Central memory CD4-positive, alpha-beta T cell (primary cell): ENCODE measurements at regions not wholly inside any gene's neighbourhood (a gene's known extent, or its start where the extent isn't known, plus 50 kb on each side); places are given as distances from the start of the nearest gene placed in this dataset.
"Not testable (repeated sequence)": the region's sequence is repeated elsewhere in the genome, so short reads cannot be mapped to it uniquely, and the experiment has no call there.

ENCODE experiments used
- DNase-seq: peaks from one replicate; pipeline ENCODE4 v3.0.0; 2022

- DNase-seq, result no peak
These were observed 97.6 kb upstream of the ZDHHC17 start for GRCh38 chr12:76666290-76666835.

- no peak for DNase-seq
These were observed 93.9 kb upstream of the ZDHHC17 start for GRCh38 chr12:76669981-76670380.

- no peak for DNase-seq
These were observed 93.1 kb upstream of the ZDHHC17 start for GRCh38 chr12:76670776-76671175.

- DNase-seq, result no peak
These were observed 89.1 kb upstream of the ZDHHC17 start for GRCh38 chr12:76674669-76675315.

- not testable (repeated sequence) for DNase-seq
These were observed 87.7 kb upstream of the ZDHHC17 start for GRCh38 chr12:76676261-76676660.

GRCh38 chr12:76678992-76679391 lies 84.9 kb upstream of the ZDHHC17 start:
- DNase-seq, result no peak

GRCh38 chr12:76679778-76680177 lies 84.1 kb upstream of the ZDHHC17 start:
- DNase-seq, result no peak

GRCh38 chr12:76680940-76681339 lies 83.0 kb upstream of the ZDHHC17 start:
- DNase-seq, result no peak

- DNase-seq, result no peak
These were observed 78.7 kb upstream of the ZDHHC17 start for GRCh38 chr12:76685246-76685678.

GRCh38 chr12:76687981-76688380 lies 75.9 kb upstream of the ZDHHC17 start:
- DNase-seq, result no peak

- no peak for DNase-seq
These were observed 75.3 kb upstream of the ZDHHC17 start for GRCh38 chr12:76688631-76689030.

- DNase-seq, result no peak
These were observed 72.8 kb upstream of the ZDHHC17 start for GRCh38 chr12:76690921-76691700.

GRCh38 chr12:76692846-76693245 lies 71.1 kb upstream of the ZDHHC17 start:
- DNase-seq, result no peak

- DNase-seq, result no peak
These were observed 69.5 kb upstream of the ZDHHC17 start for GRCh38 chr12:76694369-76694768.

GRCh38 chr12:76696186-76696585 lies 67.7 kb upstream of the ZDHHC17 start:
- no peak for DNase-seq

GRCh38 chr12:76697849-76698248 lies 66.1 kb upstream of the ZDHHC17 start:
- DNase-seq, result no peak

GRCh38 chr12:76698316-76698715 lies 65.6 kb upstream of the ZDHHC17 start:
- no peak for DNase-seq

- DNase-seq, result no peak
These were observed 64.9 kb upstream of the ZDHHC17 start for GRCh38 chr12:76698966-76699365.

GRCh38 chr12:76701690-76702089 lies 62.2 kb upstream of the ZDHHC17 start:
- DNase-seq, result no peak

GRCh38 chr12:76702946-76703345 lies 61.0 kb upstream of the ZDHHC17 start:
- DNase-seq, result no peak

- DNase-seq, result no peak
These were observed 59.2 kb upstream of the ZDHHC17 start for GRCh38 chr12:76704693-76705092.

GRCh38 chr12:76706101-76706500 lies 57.8 kb upstream of the ZDHHC17 start:
- DNase-seq, result no peak

- no peak for DNase-seq
These were observed 57.2 kb upstream of the ZDHHC17 start for GRCh38 chr12:76706761-76707160.

- DNase-seq, result no peak
These were observed 56.1 kb upstream of the ZDHHC17 start for GRCh38 chr12:76707772-76708171.
